Neural progenitor cell (in vitro differentiated cells): ENCODE measurements at regions not wholly inside any gene's neighbourhood (a gene's known extent, or its start where the extent isn't known, plus 50 kb on each side); places are given as distances from the start of the nearest gene placed in this dataset.

Experiments
- DNase-seq: peaks from one replicate; pipeline ENCODE4 v3.0.0-alpha.2; 2016; ENCODE audit warnings: low spot score
- H2AFZ ChIP-seq: fragments of 200-600 bp; sonication (generic); replicated peaks from 2 replicates; pipeline ENCODE4 v1.6.1; 2016; ENCODE audit warnings: antibody characterized with exemption
- H3F3A ChIP-seq: fragments of 200-600 bp; sonication (generic); 2 replicates; pipeline ENCODE4 v1.6.1; 2016; ENCODE audit warnings: antibody characterized with exemption, low read depth
- H3K27ac ChIP-seq: fragments of 200-600 bp; sonication (generic); 2 replicates; pipeline ENCODE4 v1.5.1; 2016; ENCODE audit warnings: mild to moderate bottlenecking
- H3K27me3 ChIP-seq: fragments of 200-600 bp; sonication (generic); 2 replicates; pipeline ENCODE4 v1.6.1; 2016; ENCODE audit warnings: mild to moderate bottlenecking, moderate library complexity
- H3K36me3 ChIP-seq: fragments of 200-600 bp; sonication (generic); 2 replicates; pipeline ENCODE4 v1.5.1; 2016
- H3K4me1 ChIP-seq: fragments of 200-600 bp; sonication (generic); 2 replicates; pipeline ENCODE4 v1.6.1; 2016; ENCODE audit warnings: mixed run types
- H3K4me2 ChIP-seq: fragments of 200-600 bp; sonication (generic); 2 replicates; pipeline ENCODE4 v1.6.1; 2016
- H3K4me3 ChIP-seq: fragments of 200-600 bp; sonication (generic); 2 replicates; pipeline ENCODE4 v1.5.1; 2016
- H3K79me2 ChIP-seq: fragments of 200-600 bp; sonication (generic); 2 replicates; pipeline ENCODE4 v1.6.1; 2016; ENCODE audit warnings: low read depth
- H3K9ac ChIP-seq: fragments of 200-600 bp; sonication (generic); 2 replicates; pipeline ENCODE4 v1.6.1; 2016
- H3K9me3 ChIP-seq: fragments of 200-600 bp; sonication (generic); 2 replicates; pipeline ENCODE4 v1.5.1; 2016; ENCODE audit warnings: low read depth
- H4K20me1 ChIP-seq: fragments of 200-600 bp; sonication (generic); 2 replicates; pipeline ENCODE4 v1.6.1; 2016; ENCODE audit warnings: low read depth
- H3K27ac Mint-ChIP-seq: 3 replicates; pipeline ENCODE4 v1.8.0; 2021; ENCODE audit warnings: mixed read lengths
- H3K27me3 Mint-ChIP-seq: 2 replicates; pipeline ENCODE4 v1.8.0; 2022; ENCODE audit warnings: low read depth, mild to moderate bottlenecking, inconsistent platforms, moderate library complexity, mixed read lengths; ENCODE audit not compliant: insufficient read depth
- H3K36me3 Mint-ChIP-seq: 3 replicates; pipeline ENCODE4 v1.8.0; 2021; ENCODE audit warnings: mixed read lengths
- H3K4me1 Mint-ChIP-seq: 3 replicates; pipeline ENCODE4 v1.8.0; 2021; ENCODE audit warnings: mixed read lengths
- H3K4me3 Mint-ChIP-seq: 3 replicates; pipeline ENCODE4 v1.8.0; 2021; ENCODE audit warnings: mild to moderate bottlenecking, moderate library complexity, mixed read lengths
- H3K9me3 Mint-ChIP-seq: 3 replicates; pipeline ENCODE4 v1.8.0; 2020; ENCODE audit warnings: mixed read lengths
- CTCF ChIP-seq: fragments of 200-600 bp; sonication (generic); IDR thresholded peaks from 2 replicates; pipeline ENCODE4 v1.5.1; 2017; ENCODE audit warnings: antibody characterized with exemption, mild to moderate bottlenecking
- EZH2 ChIP-seq: fragments of 200-600 bp; sonication (generic); IDR thresholded peaks from 2 replicates; pipeline ENCODE4 v1.6.1; 2017; ENCODE audit warnings: antibody characterized with exemption, mild to moderate bottlenecking, moderate library complexity
- EZH2phosphoT487 ChIP-seq: fragments of 200-600 bp; sonication (generic); IDR thresholded peaks from 2 replicates; pipeline ENCODE4 v1.6.1; 2017; ENCODE audit warnings: antibody characterized with exemption

- no peak overlapping the region for H3K4me3 Mint-ChIP-seq
- no peaks in the 10 kb centered on the region for H3K79me2 ChIP-seq
- no peaks in the 10 kb centered on the region for H3K4me1 Mint-ChIP-seq
- H3K36me3 Mint-ChIP-seq = no peaks in the 10 kb centered on the region
- H4K20me1 ChIP-seq = no peaks in the 10 kb centered on the region
- H3K4me1 ChIP-seq = no peaks in the 10 kb centered on the region
- H3F3A ChIP-seq = no peaks in the 10 kb centered on the region
- H3K36me3 ChIP-seq = no peaks in the 10 kb centered on the region
- no peak overlapping the region for H3K4me3 ChIP-seq
- no peaks in the 10 kb centered on the region for H3K9me3 Mint-ChIP-seq
- H3K9me3 ChIP-seq = no peaks in the 10 kb centered on the region
- peaks cover 4% of the 10 kb centered on the region for H3K27me3 Mint-ChIP-seq
- no peak overlapping the region for H3K4me2 ChIP-seq
- no peak overlapping the region for H3K9ac ChIP-seq
- no peaks in the 10 kb centered on the region for H3K27me3 ChIP-seq
- no peak overlapping the region for H2AFZ ChIP-seq
- no peak overlapping the region for H3K27ac Mint-ChIP-seq
- no peak for DNase-seq
- H3K27ac ChIP-seq = no peak overlapping the region
- TF ChIP-seq EZH2 = no peak
- TF ChIP-seq CTCF = no peak
- TF ChIP-seq EZH2phosphoT487 = no peak
Observed at GRCh38 chr6:142592876-142593275, 291.1 kb downstream of the ADGRG6 start.

GRCh38 chr6:142597836-142598235 is 296.0 kb downstream of the ADGRG6 start:
- no peaks in the 10 kb centered on the region for H3K36me3 ChIP-seq
- peaks cover 4% of the 10 kb centered on the region for H3K27me3 Mint-ChIP-seq
- TF ChIP-seq CTCF = no peak
- no peak for TF ChIP-seq EZH2
- TF ChIP-seq EZH2phosphoT487 = no peak

GRCh38 chr6:142601427-142601826 is 299.6 kb downstream of the ADGRG6 start:
- Histone ChIP-seq H3K4me2 (no peak overlapping the region), H3F3A (no peaks in the 10 kb centered on the region), H3K79me2 (no peaks in the 10 kb centered on the region), H3K9ac (no peak overlapping the region), H3K27me3 (no peaks in the 10 kb centered on the region), H3K4me3 (no peak overlapping the region), H3K36me3 (no peaks in the 10 kb centered on the region), H2AFZ (no peak overlapping the region), H3K4me1 (no peaks in the 10 kb centered on the region), H4K20me1 (no peaks in the 10 kb centered on the region), H3K9me3 (no peaks in the 10 kb centered on the region), H3K27ac (no peak overlapping the region)
- no peak for DNase-seq
- Mint-ChIP-seq H3K9me3 (no peaks in the 10 kb centered on the region), H3K36me3 (no peaks in the 10 kb centered on the region), H3K27me3 (peaks cover 1% of the 10 kb centered on the region), H3K4me3 (no peak overlapping the region), H3K27ac (no peak overlapping the region), H3K4me1 (no peaks in the 10 kb centered on the region)
- no peak for TF ChIP-seq EZH2

More at GRCh38 chr6:142597836-142598235, 296.0 kb downstream of the ADGRG6 start:
- Histone ChIP-seq H3K27ac (no peak overlapping the region), H3K4me1 (no peaks in the 10 kb centered on the region), H3K9me3 (no peaks in the 10 kb centered on the region), H3K79me2 (no peaks in the 10 kb centered on the region), H3K27me3 (no peaks in the 10 kb centered on the region), H4K20me1 (no peaks in the 10 kb centered on the region), H3K4me3 (no peak overlapping the region), H3F3A (no peaks in the 10 kb centered on the region), H3K9ac (no peak overlapping the region), H2AFZ (no peak overlapping the region), H3K4me2 (no peak overlapping the region)
- DNase-seq = no peak
- no peaks in the 10 kb centered on the region for H3K36me3 Mint-ChIP-seq
- no peak overlapping the region for H3K27ac Mint-ChIP-seq
- no peak overlapping the region for H3K4me3 Mint-ChIP-seq
- no peaks in the 10 kb centered on the region for H3K9me3 Mint-ChIP-seq
- H3K4me1 Mint-ChIP-seq = no peaks in the 10 kb centered on the region

- Mint-ChIP-seq H3K4me3 (no peak overlapping the region), H3K4me1 (no peaks in the 10 kb centered on the region), H3K27ac (no peak overlapping the region), H3K27me3 (no peaks in the 10 kb centered on the region), H3K36me3 (no peaks in the 10 kb centered on the region), H3K9me3 (no peaks in the 10 kb centered on the region)
- H3K27ac ChIP-seq = no peak overlapping the region
- no peaks in the 10 kb centered on the region for H3K9me3 ChIP-seq
- no peaks in the 10 kb centered on the region for H3K36me3 ChIP-seq
- TF ChIP-seq EZH2 (no peak), CTCF (no peak)
- no peaks in the 10 kb centered on the region for H3K4me1 ChIP-seq
- no peak overlapping the region for H2AFZ ChIP-seq
- H3K4me2 ChIP-seq = no peak overlapping the region
- H3K79me2 ChIP-seq = no peaks in the 10 kb centered on the region
- no peak overlapping the region for H3K9ac ChIP-seq
- H4K20me1 ChIP-seq = no peaks in the 10 kb centered on the region
- H3K4me3 ChIP-seq = no peak overlapping the region
- DNase-seq = no peak
- H3F3A ChIP-seq = no peaks in the 10 kb centered on the region
- no peaks in the 10 kb centered on the region for H3K27me3 ChIP-seq
Observed at GRCh38 chr6:142602972-142603371, 301.2 kb downstream of the ADGRG6 start.
